K562 (cell line): ENCODE measurements at regions not wholly inside any gene's neighbourhood (a gene's known extent, or its start where the extent isn't known, plus 50 kb on each side); places are given as distances from the start of the nearest gene placed in this dataset.

Experiments
- ATAC-seq: fragments of 200-7000 bp; cut with Tn5 transposase; 3 replicates; pipeline ENCODE4 v1.9.1; 2020; ENCODE audit warnings: moderate library complexity
- BruUV-seq: library from RNA; stranded (reverse); fragments of 400-500 nt; replicated peaks from 2 replicates; lab custom pipeline; 2021; lab: Mats Ljungman, UMichigan
- CTCF ChIA-PET: fragments of 300-600 bp; formaldehyde crosslinking; extraction: SDS; loops from one replicate; lab custom pipeline; 2021; ENCODE audit warnings: low intra/inter-chr PET ratio; lab: Yijun Ruan, JAX
- POLR2A ChIA-PET: fragments of 300-600, 350-650 bp; sonication (Branson Sonifier 250); formaldehyde crosslinking; extraction: SDS; loops from one replicate; lab custom pipeline; 2021; ENCODE audit warnings: antibody characterized with exemption, inconsistent platforms; lab: Yijun Ruan, JAX
- DNase-seq, 4 experiments: peaks; one replicate each; pipeline versions ENCODE4 v3.0.0 to v3.0.0-alpha.2; 2011 to 2018; ENCODE audit warnings: low spot score in 3 of 4, mixed read lengths in 3 of 4; ENCODE audit errors: extremely low read depth in 1 of 4
- FAIRE-seq: peaks from 2 replicates; lab custom pipeline; 2011; peaks lifted over from hg19 to GRCh38; lab: Jason Lieb, UNC
- H2AFZ ChIP-seq: 2 replicates; pipeline ENCODE4 v1.6.0; 2011; ENCODE audit warnings: low read depth, low read length, control low read depth, inconsistent platforms
- H3K27ac ChIP-seq: fragments of 200-600 bp; 3 replicates; pipeline ENCODE4 v1.8.0; 2011; ENCODE audit warnings: low read depth, mild to moderate bottlenecking, control low read depth, inconsistent platforms, low read length, moderate library complexity, mixed read lengths; ENCODE audit errors: extremely low read depth
- H3K27me3 ChIP-seq, 2 experiments: fragments of 300-600 bp in 1 of 2; 2 replicates in 1 of 2; 3 replicates in 1 of 2; pipeline versions ENCODE4 v1.6.0 to v1.8.0; 2011; ENCODE audit warnings: inconsistent platforms in 2 of 2, low read length in 2 of 2, mild to moderate bottlenecking in 1 of 2, mixed read lengths in 1 of 2, moderate library complexity in 1 of 2; ENCODE audit not compliant: control insufficient read depth in 2 of 2, insufficient read depth in 2 of 2
- H3K36me3 ChIP-seq: fragments of 300-600 bp; 3 replicates; pipeline ENCODE4 v1.8.0; 2011; ENCODE audit warnings: mild to moderate bottlenecking, low read length, inconsistent platforms; ENCODE audit not compliant: control insufficient read depth, insufficient read depth
- H3K4me1 ChIP-seq, 2 experiments: fragments of 200-600 bp in 1 of 2; replicated peaks in 1 of 2; 2 replicates in 1 of 2; 3 replicates in 1 of 2; pipeline versions ENCODE4 v1.5.1 to v1.8.0; 2011; ENCODE audit warnings: inconsistent platforms in 2 of 2, low read length in 2 of 2, mild to moderate bottlenecking in 1 of 2, mixed read lengths in 1 of 2, moderate library complexity in 1 of 2; ENCODE audit not compliant: control insufficient read depth in 2 of 2, insufficient read depth in 2 of 2
- H3K4me2 ChIP-seq: 2 replicates; pipeline ENCODE4 v1.6.1; 2011; ENCODE audit warnings: low read length, control low read depth, inconsistent platforms, mixed read lengths; ENCODE audit not compliant: insufficient read depth
- H3K4me3 ChIP-seq: fragments of 200-600 bp; sonication (generic), shearing (Covaris generic); 2 replicates; pipeline ENCODE4 v1.5.1; 2016; ENCODE audit warnings: control low read depth, inconsistent platforms
- H3K79me2 ChIP-seq: fragments of 200-600 bp; 3 replicates; pipeline ENCODE4 v1.8.0; 2011; ENCODE audit warnings: low read length, inconsistent platforms; ENCODE audit not compliant: control insufficient read depth, insufficient read depth
- H3K9ac ChIP-seq, 2 experiments: 2 replicates each; pipeline versions ENCODE4 v1.6.0 to v1.6.1; 2011; ENCODE audit warnings: low read depth in 2 of 2, low read length in 2 of 2, control low read depth in 1 of 2, inconsistent platforms in 1 of 2, mild to moderate bottlenecking in 1 of 2, mixed read lengths in 1 of 2; ENCODE audit not compliant: insufficient read depth in 1 of 2
- H3K9me1 ChIP-seq: one replicate; pipeline ENCODE4 v1.6.0; 2011; ENCODE audit warnings: inconsistent platforms, mild to moderate bottlenecking, low read length, moderate library complexity; ENCODE audit not compliant: control insufficient read depth, insufficient read depth
- H3K9me3 ChIP-seq: replicated peaks from 2 replicates; pipeline ENCODE4 v1.5.1; 2011; ENCODE audit warnings: low read depth, low read length, inconsistent platforms; ENCODE audit not compliant: control insufficient read depth, insufficient read depth
- H4K20me1 ChIP-seq: replicated peaks from 2 replicates; pipeline ENCODE4 v1.6.1; 2011; ENCODE audit warnings: low read length, inconsistent platforms, mixed read lengths; ENCODE audit not compliant: control insufficient read depth, insufficient read depth
- ATF2 ChIP-seq: sonication (generic); formaldehyde crosslinking; IDR thresholded peaks from 2 replicates; pipeline ENCODE4 v1.8.1; 2022; ENCODE audit warnings: missing genetic modification reagents
- CC2D1A ChIP-seq: fragments of 450-650 bp; IDR thresholded peaks from 2 replicates; pipeline ENCODE4 v1.6.1; 2017; ENCODE audit warnings: mild to moderate bottlenecking
- DMBX1 ChIP-seq: fragments of 250-450 bp; sonication (Bioruptor Pico); IDR thresholded peaks from 2 replicates; pipeline ENCODE4 v1.8.0; 2022; ENCODE audit warnings: inconsistent platforms, mild to moderate bottlenecking, moderate library complexity, borderline replicate concordance
- FUS ChIP-seq: fragments of 200-400 bp; formaldehyde crosslinking; optimal IDR thresholded peaks from 2 replicates; pipeline ENCODE3; 2017; ENCODE audit warnings: low read depth, low read length
- GTF2A2 ChIP-seq: IDR thresholded peaks from 2 replicates; pipeline ENCODE4 v1.6.1; 2016; ENCODE audit warnings: mild to moderate bottlenecking, missing genetic modification characterization, missing compliant biosample characterization
- HMGXB4 ChIP-seq: sonication (generic); formaldehyde crosslinking; IDR thresholded peaks from 2 replicates; pipeline ENCODE4 v1.8.1; 2023; ENCODE audit warnings: mild to moderate bottlenecking, missing genetic modification reagents
- KLF10 ChIP-seq: fragments of 250-450 bp; sonication (Bioruptor Pico); IDR thresholded peaks from 2 replicates; pipeline ENCODE4 v1.6.1; 2021; ENCODE audit warnings: matching md5 sums
- KLF13 ChIP-seq: fragments of 450-650 bp; IDR thresholded peaks from 2 replicates; pipeline ENCODE4 v1.6.1; 2016; ENCODE audit warnings: missing genetic modification characterization, low read depth, mild to moderate bottlenecking, missing compliant biosample characterization, moderate library complexity, borderline replicate concordance
- POLR2H ChIP-seq: IDR thresholded peaks from 2 replicates; pipeline ENCODE4 v1.6.1; 2016; ENCODE audit warnings: missing genetic modification characterization, low read depth, mild to moderate bottlenecking, control low read depth, missing compliant biosample characterization, moderate library complexity
- THRA ChIP-seq: fragments of 450-650 bp; IDR thresholded peaks from 2 replicates; pipeline ENCODE4 v1.6.1; 2017; ENCODE audit warnings: mild to moderate bottlenecking, moderate library complexity
- U2AF1 ChIP-seq: fragments of 200-400 bp; formaldehyde crosslinking; optimal IDR thresholded peaks from 2 replicates; pipeline ENCODE3; 2017; ENCODE audit warnings: mild to moderate bottlenecking, low read depth, low read length, moderate library complexity
- WHSC1 ChIP-seq: IDR thresholded peaks from one replicate; pipeline ENCODE4 v1.6.1; 2012; ENCODE audit warnings: low read length, control low read depth, inconsistent platforms
- ZBTB7A ChIP-seq: IDR thresholded peaks from 2 replicates; pipeline ENCODE4 v1.6.1; 2011; ENCODE audit warnings: low read depth, mild to moderate bottlenecking, low read length, moderate library complexity, borderline replicate concordance; ENCODE audit not compliant: control insufficient read depth
- ZNF134 ChIP-seq: fragments of 250-450 bp; sonication (Bioruptor Pico); conservative IDR thresholded peaks from 2 replicates; pipeline ENCODE4 v1.4.0; 2020
- ZNF707 ChIP-seq: fragments of 250-450 bp; sonication (Bioruptor Pico); conservative IDR thresholded peaks from 2 replicates; pipeline ENCODE4 v1.8.0; 2022; ENCODE audit warnings: inconsistent platforms, mild to moderate bottlenecking, moderate library complexity
- WGBS: fragments of 100-300 bp; shearing (Covaris generic); methylation state at CpG from one replicate; pipeline ENCODE4 v1.1.6; 2016; ENCODE audit warnings: low coverage, mixed read lengths; ENCODE audit not compliant: insufficient coverage; ENCODE audit errors: missing lambda C conversion rate; 5-methylcytosine and 5-hydroxymethylcytosine counted together
- in situ Hi-C: fragments of 300-500 bp; cut with MboI; formaldehyde crosslinking; loops from 4 replicates; pipeline ENCODE4 v1.15.0; 2018; ENCODE audit warnings: inconsistent platforms, mixed read lengths
- intact Hi-C: fragments of 100-400 bp; cut with micrococcal nuclease; formaldehyde crosslinking; loops from 2 replicates; pipeline ENCODE4 v1.14.2; 2022

GRCh38 chr2:144738749-144739148, 218.8 kb upstream of the ZEB2 start:
- POLR2A ChIA-PET = no interaction called here

GRCh38 chr2:144730711-144731110, 210.8 kb upstream of the ZEB2 start:
- CTCF ChIA-PET = no interaction called here
- FAIRE-seq = no peak
- TF ChIP-seq CC2D1A (no peak), GTF2A2 (no peak), KLF10 (no peak), THRA (no peak), ZNF707 (CRISPR knock-in tag) (no peak), FUS (no peak), U2AF1 (no peak), ZNF134 (CRISPR knock-in tag) (no peak), KLF13 (no peak), ZBTB7A (no peak), DMBX1 (CRISPR knock-in tag) (no peak), HMGXB4 (CRISPR knock-in tag) (no peak), ATF2 (CRISPR knock-in tag) (no peak)

More at GRCh38 chr2:144738749-144739148, 218.8 kb upstream of the ZEB2 start:
- no peaks in the 10 kb centered on the region for H3K27me3 ChIP-seq
- no peaks in the 10 kb centered on the region for H3K4me1 ChIP-seq
- no peak overlapping the region for H3K9ac ChIP-seq
- H3K9me3 ChIP-seq = peaks cover 6% of the 10 kb centered on the region; the same call in 1 of the 2 replicates
- DNase-seq (no peak), FAIRE-seq (no peak), ATAC-seq (no peak)
- no peaks in the 10 kb centered on the region for H3K79me2 ChIP-seq
- H2AFZ ChIP-seq = no peak overlapping the region
- H4K20me1 ChIP-seq = no peaks in the 10 kb centered on the region
- TF ChIP-seq WHSC1 (no peak), POLR2H (tag) (no peak)
- H3K4me2 ChIP-seq = no peak overlapping the region
- H3K4me3 ChIP-seq = no peak overlapping the region
- no peaks in the 10 kb centered on the region for H3K9me1 ChIP-seq
- H3K36me3 ChIP-seq = no peaks in the 10 kb centered on the region
- BruUV-seq = no TSS peak
- no peak overlapping the region for H3K27ac ChIP-seq
- in situ Hi-C loops = no loop called here
- intact Hi-C loops = no loop called here
- CTCF ChIA-PET = no interaction called here

More at GRCh38 chr2:144730711-144731110, 210.8 kb upstream of the ZEB2 start:
- no peaks in the 10 kb centered on the region for H4K20me1 ChIP-seq
- H3K27me3 ChIP-seq = no peaks in the 10 kb centered on the region
- no TSS peak for BruUV-seq
- no peak overlapping the region for H3K9ac ChIP-seq
- DNase-seq (no peak), ATAC-seq (no peak)
- H3K4me3 ChIP-seq = no peak overlapping the region
- no peak overlapping the region for H3K4me2 ChIP-seq
- H3K4me1 ChIP-seq = no peaks in the 10 kb centered on the region; a peak in 1 of 5 replicates
- no peak overlapping the region for H2AFZ ChIP-seq
- intact Hi-C loops (no loop called here), in situ Hi-C loops (no loop called here)
- POLR2A ChIA-PET = no interaction called here
- no peaks in the 10 kb centered on the region for H3K9me3 ChIP-seq
- no peak overlapping the region for H3K27ac ChIP-seq
- H3K9me1 ChIP-seq = no peaks in the 10 kb centered on the region
- 6% methylated on average over 2 of the region's 2 CpGs for WGBS
- no peaks in the 10 kb centered on the region for H3K79me2 ChIP-seq
- H3K36me3 ChIP-seq = no peaks in the 10 kb centered on the region
